MCF 10A (cell line): ENCODE measurements at regions not wholly inside any gene's neighbourhood (a gene's known extent, or its start where the extent isn't known, plus 50 kb on each side); places are given as distances from the start of the nearest gene placed in this dataset.

Source experiments
- BruUV-seq: library from RNA; stranded (reverse); fragments of 400-500 nt; replicated peaks from 2 replicates; lab custom pipeline; 2021; lab: Mats Ljungman, UMichigan
- CTCF ChIA-PET: fragments of 300-600 bp; sonication (Branson Sonifier 250); formaldehyde crosslinking; extraction: SDS; loops from one replicate; lab custom pipeline; 2021; ENCODE audit warnings: antibody characterized with exemption, inconsistent platforms; lab: Yijun Ruan, JAX
- POLR2A ChIA-PET: fragments of 300-600, 350-650 bp; sonication (Branson Sonifier 250); formaldehyde crosslinking; extraction: SDS; loops from one replicate; lab custom pipeline; 2020; ENCODE audit warnings: antibody characterized with exemption, inconsistent platforms; lab: Yijun Ruan, JAX
- DNase-seq: peaks from one replicate; pipeline ENCODE4 v3.0.0-alpha.2; 2018; ENCODE audit not compliant: unreplicated experiment
- H3K27ac Mint-ChIP-seq: one replicate; pipeline ENCODE4 v1.8.0; 2022; ENCODE audit warnings: mild to moderate bottlenecking, low read depth, mixed read lengths; ENCODE audit not compliant: unreplicated experiment
- H3K27me3 Mint-ChIP-seq: one replicate; pipeline ENCODE4 v1.8.0; 2022; ENCODE audit warnings: mixed read lengths; ENCODE audit not compliant: insufficient read depth, unreplicated experiment
- H3K36me3 Mint-ChIP-seq: one replicate; pipeline ENCODE4 v1.8.0; 2022; ENCODE audit warnings: mild to moderate bottlenecking, moderate library complexity, mixed read lengths; ENCODE audit not compliant: insufficient read depth, unreplicated experiment
- H3K4me1 Mint-ChIP-seq: one replicate; pipeline ENCODE4 v1.8.0; 2022; ENCODE audit warnings: mixed read lengths; ENCODE audit not compliant: insufficient read depth, unreplicated experiment
- H3K4me3 Mint-ChIP-seq: one replicate; pipeline ENCODE4 v1.8.0; 2022; ENCODE audit warnings: mild to moderate bottlenecking, moderate library complexity, mixed read lengths; ENCODE audit not compliant: unreplicated experiment
- H3K9me3 Mint-ChIP-seq: one replicate; pipeline ENCODE4 v1.8.0; 2022; ENCODE audit warnings: mixed read lengths; ENCODE audit not compliant: unreplicated experiment
- CTCF ChIP-seq: fragments of 200-600 bp; IDR thresholded peaks from one replicate; pipeline ENCODE4 v1.8.0; 2022; ENCODE audit warnings: antibody characterized with exemption, mild to moderate bottlenecking; ENCODE audit not compliant: unreplicated experiment
- intact Hi-C: fragments of 100-400 bp; cut with micrococcal nuclease; formaldehyde crosslinking; loops from 2 replicates; pipeline ENCODE4 v1.14.1; 2022

GRCh38 chr5:124481419-124481818, 265.0 kb downstream of the ZNF608 start:
- no peak for DNase-seq
- H3K36me3 Mint-ChIP-seq, result no peaks in the 10 kb centered on the region
- no peak for TF ChIP-seq CTCF
- POLR2A ChIA-PET, result no interaction called here
- intact Hi-C loops, result no loop called here
- no peak overlapping the region for H3K4me3 Mint-ChIP-seq
- H3K9me3 Mint-ChIP-seq, result no peaks in the 10 kb centered on the region
- CTCF ChIA-PET, result interaction anchor here (0.6 kb wide), 1 partner anchor 48 kb away, joined by 3 read pairs; no protein-coding TSS in a partner anchor
- no TSS peak for BruUV-seq
- no peaks in the 10 kb centered on the region for H3K4me1 Mint-ChIP-seq
- H3K27ac Mint-ChIP-seq, result no peak overlapping the region
- no peaks in the 10 kb centered on the region for H3K27me3 Mint-ChIP-seq

GRCh38 chr5:124480964-124481363, 265.5 kb downstream of the ZNF608 start:
- no peaks in the 10 kb centered on the region for H3K4me1 Mint-ChIP-seq
- no peak for DNase-seq
- no TSS peak for BruUV-seq
- H3K4me3 Mint-ChIP-seq, result no peak overlapping the region
- intact Hi-C loops, result no loop called here
- no peak for TF ChIP-seq CTCF
- no peak overlapping the region for H3K27ac Mint-ChIP-seq
- H3K36me3 Mint-ChIP-seq, result no peaks in the 10 kb centered on the region
- CTCF ChIA-PET, result interaction anchor here (0.6 kb wide), 1 partner anchor 48 kb away, joined by 3 read pairs; no protein-coding TSS in a partner anchor
- H3K27me3 Mint-ChIP-seq, result no peaks in the 10 kb centered on the region
- POLR2A ChIA-PET, result no interaction called here
- H3K9me3 Mint-ChIP-seq, result no peaks in the 10 kb centered on the region

- POLR2A ChIA-PET, result no interaction called here
- Mint-ChIP-seq H3K27ac (no peak overlapping the region), H3K9me3 (no peaks in the 10 kb centered on the region), H3K4me3 (no peak overlapping the region), H3K36me3 (no peaks in the 10 kb centered on the region), H3K4me1 (no peaks in the 10 kb centered on the region), H3K27me3 (no peaks in the 10 kb centered on the region)
- CTCF ChIA-PET, result interaction anchor here (0.7 to 1.2 kb wide), 3 partner anchors 31 to 680 kb away, joined by 3 read pairs; no protein-coding TSS in a partner anchor
- no TSS peak for BruUV-seq
- no peak for TF ChIP-seq CTCF
- no peak for DNase-seq
- intact Hi-C loops, result no loop called here
These were observed 266.4 kb downstream of the ZNF608 start for GRCh38 chr5:124480022-124480421.

GRCh38 chr5:124478264-124478663, 268.2 kb downstream of the ZNF608 start:
- POLR2A ChIA-PET, result no interaction called here
- no TSS peak for BruUV-seq

More at GRCh38 chr5:124478264-124478663, 268.2 kb downstream of the ZNF608 start:
- Mint-ChIP-seq H3K27ac (no peak overlapping the region), H3K9me3 (no peaks in the 10 kb centered on the region), H3K27me3 (no peaks in the 10 kb centered on the region), H3K4me1 (no peaks in the 10 kb centered on the region), H3K36me3 (no peaks in the 10 kb centered on the region), H3K4me3 (no peak overlapping the region)
- no peak for TF ChIP-seq CTCF
- CTCF ChIA-PET, result interaction anchor here (0.7 to 0.8 kb wide), 2 partner anchors 12 to 786 kb away, joined by 3 to 6 read pairs; no protein-coding TSS in a partner anchor
- intact Hi-C loops, result no loop called here
- DNase-seq, result no peak
